MM.1S (cell line): ENCODE measurements at regions not wholly inside any gene's neighbourhood (a gene's known extent, or its start where the extent isn't known, plus 50 kb on each side); places are given as distances from the start of the nearest gene placed in this dataset.

ENCODE experiments used
- DNase-seq: peaks from one replicate; pipeline ENCODE4 v3.0.0-alpha.2; 2015
- H2AFZ ChIP-seq: fragments of 300-600 bp; sonication (generic); 2 replicates; pipeline ENCODE4 v1.6.0; 2016; ENCODE audit warnings: antibody characterized with exemption, low read length
- H3F3A ChIP-seq: fragments of 300-600 bp; sonication (generic); 2 replicates; pipeline ENCODE4 v1.6.1; 2016; ENCODE audit warnings: mild to moderate bottlenecking, antibody characterized with exemption, low read length, moderate library complexity, mixed read lengths; ENCODE audit not compliant: insufficient read depth
- H3K27ac ChIP-seq: fragments of 300-600 bp; sonication (generic); 2 replicates; pipeline ENCODE4 v1.5.1; 2016; ENCODE audit warnings: mild to moderate bottlenecking, low read length
- H3K27me3 ChIP-seq: fragments of 300-600 bp; sonication (generic); replicated peaks from 2 replicates; pipeline ENCODE4 v1.6.0; 2016; ENCODE audit warnings: low read length; ENCODE audit not compliant: insufficient read depth
- H3K36me3 ChIP-seq: fragments of 300-600 bp; sonication (generic); replicated peaks from 2 replicates; pipeline ENCODE4 v1.6.1; 2016; ENCODE audit warnings: mild to moderate bottlenecking, low read length, mixed read lengths; ENCODE audit not compliant: insufficient read depth
- H3K4me1 ChIP-seq: fragments of 300-600 bp; sonication (generic); 2 replicates; pipeline ENCODE4 v1.6.1; 2016; ENCODE audit warnings: low read length, mixed read lengths
- H3K4me2 ChIP-seq: fragments of 300-600 bp; sonication (generic); 2 replicates; pipeline ENCODE4 v1.6.0; 2016; ENCODE audit warnings: low read depth, low read length
- H3K4me3 ChIP-seq: fragments of 300-600 bp; sonication (generic); 2 replicates; pipeline ENCODE4 v1.5.1; 2016; ENCODE audit warnings: low read length, mixed read lengths
- H3K79me2 ChIP-seq: fragments of 300-600 bp; sonication (generic); 2 replicates; pipeline ENCODE4 v1.6.1; 2016; ENCODE audit warnings: mixed run types, low read length, mixed read lengths
- H3K9ac ChIP-seq: fragments of 300-600 bp; sonication (generic); 2 replicates; pipeline ENCODE4 v1.6.1; 2016; ENCODE audit warnings: low read length, mixed read lengths
- H3K9me2 ChIP-seq: fragments of 300-600 bp; sonication (generic); replicated peaks from 2 replicates; pipeline ENCODE4 v1.6.1; 2016; ENCODE audit warnings: mild to moderate bottlenecking, low read length, mixed read lengths; ENCODE audit not compliant: insufficient read depth
- H3K9me3 ChIP-seq: fragments of 300-600 bp; sonication (generic); replicated peaks from 2 replicates; pipeline ENCODE4 v1.6.1; 2016; ENCODE audit warnings: mild to moderate bottlenecking, low read length, mixed read lengths; ENCODE audit not compliant: insufficient read depth
- H4K20me1 ChIP-seq: fragments of 300-600 bp; sonication (generic); 2 replicates; pipeline ENCODE4 v1.6.1; 2016; ENCODE audit warnings: mild to moderate bottlenecking, low read length, moderate library complexity, mixed read lengths; ENCODE audit not compliant: insufficient read depth
- EZH2 ChIP-seq: fragments of 300-600 bp; sonication (generic); optimal IDR thresholded peaks from 2 replicates; pipeline ENCODE3; 2017; ENCODE audit warnings: low read depth, mild to moderate bottlenecking, antibody characterized with exemption, low read length, mixed read lengths
- EZH2phosphoT487 ChIP-seq: fragments of 300-600 bp; sonication (generic); IDR thresholded peaks from 2 replicates; pipeline ENCODE4 v1.6.1; 2018; ENCODE audit warnings: antibody characterized with exemption, low read length
- TF ChIP-seq, protein P1 (sequence below): fragments of 300-600 bp; sonication (generic); IDR thresholded peaks from 2 replicates; pipeline ENCODE4 v1.5.1; 2016; ENCODE audit warnings: antibody characterized with exemption, low read length, mixed read lengths

DNA sequence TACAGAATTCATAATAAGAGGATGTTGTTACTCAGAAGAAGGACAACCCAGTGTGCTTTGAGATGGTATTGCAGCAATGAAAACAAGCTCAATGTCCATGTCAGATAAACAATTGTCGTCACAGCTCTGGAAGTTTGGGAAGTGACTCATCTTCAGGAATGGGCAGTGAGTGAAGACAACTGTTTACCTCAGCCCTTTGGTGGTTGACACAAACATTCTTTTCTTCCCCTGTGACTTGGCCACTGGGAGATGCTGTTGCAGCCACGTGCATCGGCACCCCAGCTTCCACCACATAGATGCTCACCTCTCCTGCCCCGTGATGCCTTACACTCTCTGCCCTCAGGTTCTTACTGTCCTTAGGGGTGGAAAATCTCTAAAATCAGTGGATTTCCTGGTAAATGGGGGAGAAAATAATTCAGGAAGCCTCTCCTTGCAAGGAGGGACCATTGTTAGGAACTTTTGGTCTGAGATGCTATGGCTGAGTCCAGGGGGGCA lies 114.1 kb upstream of the GALNT15 start:
- no peak for TF ChIP-seq EZH2
- TF ChIP-seq EZH2phosphoT487 = no peak
- TF ChIP-seq, protein P1, sequence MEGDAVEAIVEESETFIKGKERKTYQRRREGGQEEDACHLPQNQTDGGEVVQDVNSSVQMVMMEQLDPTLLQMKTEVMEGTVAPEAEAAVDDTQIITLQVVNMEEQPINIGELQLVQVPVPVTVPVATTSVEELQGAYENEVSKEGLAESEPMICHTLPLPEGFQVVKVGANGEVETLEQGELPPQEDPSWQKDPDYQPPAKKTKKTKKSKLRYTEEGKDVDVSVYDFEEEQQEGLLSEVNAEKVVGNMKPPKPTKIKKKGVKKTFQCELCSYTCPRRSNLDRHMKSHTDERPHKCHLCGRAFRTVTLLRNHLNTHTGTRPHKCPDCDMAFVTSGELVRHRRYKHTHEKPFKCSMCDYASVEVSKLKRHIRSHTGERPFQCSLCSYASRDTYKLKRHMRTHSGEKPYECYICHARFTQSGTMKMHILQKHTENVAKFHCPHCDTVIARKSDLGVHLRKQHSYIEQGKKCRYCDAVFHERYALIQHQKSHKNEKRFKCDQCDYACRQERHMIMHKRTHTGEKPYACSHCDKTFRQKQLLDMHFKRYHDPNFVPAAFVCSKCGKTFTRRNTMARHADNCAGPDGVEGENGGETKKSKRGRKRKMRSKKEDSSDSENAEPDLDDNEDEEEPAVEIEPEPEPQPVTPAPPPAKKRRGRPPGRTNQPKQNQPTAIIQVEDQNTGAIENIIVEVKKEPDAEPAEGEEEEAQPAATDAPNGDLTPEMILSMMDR = no peak
- Histone ChIP-seq H4K20me1 (no peaks in the 10 kb centered on the region), H3K9me3 (no peaks in the 10 kb centered on the region), H3K9ac (no peak overlapping the region), H3F3A (no peaks in the 10 kb centered on the region), H3K27ac (no peak overlapping the region), H3K9me2 (no peaks in the 10 kb centered on the region), H3K4me3 (no peak overlapping the region), H2AFZ (no peak overlapping the region), H3K27me3 (no peaks in the 10 kb centered on the region), H3K4me2 (no peak overlapping the region), H3K4me1 (no peaks in the 10 kb centered on the region), H3K79me2 (no peaks in the 10 kb centered on the region), H3K36me3 (no peaks in the 10 kb centered on the region)
- DNase-seq = no peak

DNA sequence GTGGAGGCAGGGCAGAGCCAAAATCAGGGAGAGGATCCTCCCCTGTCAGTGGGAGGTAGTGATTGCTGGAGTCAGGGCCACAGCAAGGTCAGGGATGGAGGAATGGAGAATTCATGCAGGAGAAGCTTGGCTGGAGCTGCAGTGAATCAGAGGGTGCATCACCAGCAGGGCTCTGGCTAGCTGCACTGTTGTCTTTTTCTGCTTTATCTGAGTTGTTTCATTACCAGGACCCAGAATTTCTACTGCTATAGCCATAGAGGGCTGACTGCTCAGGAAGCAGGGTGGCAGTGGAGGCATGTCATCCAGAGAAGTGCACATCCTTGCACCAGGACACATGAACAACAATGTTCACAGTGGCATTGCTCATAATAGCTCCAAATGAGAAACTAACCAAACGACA lies 113.5 kb upstream of the GALNT15 start:
- H2AFZ ChIP-seq = no peak overlapping the region
- DNase-seq = no peak
- H3K27me3 ChIP-seq = no peaks in the 10 kb centered on the region
- no peak overlapping the region for H3K4me2 ChIP-seq
- no peaks in the 10 kb centered on the region for H3K4me1 ChIP-seq
- no peaks in the 10 kb centered on the region for H3K9me2 ChIP-seq
- H3K4me3 ChIP-seq = no peak overlapping the region
- no peak for TF ChIP-seq EZH2
- no peak for TF ChIP-seq EZH2phosphoT487
- TF ChIP-seq, protein P1 = no peak
- no peaks in the 10 kb centered on the region for H4K20me1 ChIP-seq
- no peaks in the 10 kb centered on the region for H3K36me3 ChIP-seq
- H3K27ac ChIP-seq = no peak overlapping the region
- H3F3A ChIP-seq = no peaks in the 10 kb centered on the region
- H3K9me3 ChIP-seq = no peaks in the 10 kb centered on the region
- H3K79me2 ChIP-seq = no peaks in the 10 kb centered on the region
- H3K9ac ChIP-seq = no peak overlapping the region

DNA sequence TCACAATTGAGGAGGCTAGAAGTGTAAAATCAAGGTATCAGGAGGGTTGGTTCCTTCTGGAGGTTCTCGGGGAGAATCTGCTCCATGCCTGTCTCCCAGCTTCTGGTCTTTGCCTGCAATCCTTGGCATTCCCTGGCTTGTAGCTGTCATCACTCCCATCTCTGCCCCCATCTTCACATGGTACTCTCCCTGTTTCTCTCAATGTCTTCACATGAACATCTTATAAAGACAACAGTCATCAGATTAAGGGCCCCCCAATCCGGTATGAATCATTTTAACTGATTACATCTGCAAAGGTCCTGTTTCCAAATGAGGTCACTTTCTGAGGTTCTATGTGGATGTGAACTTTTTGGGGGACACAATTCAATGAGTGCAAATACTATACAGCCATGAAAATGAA lies 113.0 kb upstream of the GALNT15 start:
- Histone ChIP-seq H3K36me3 (no peaks in the 10 kb centered on the region), H3K79me2 (no peaks in the 10 kb centered on the region), H3K9me3 (no peaks in the 10 kb centered on the region), H3K27me3 (no peaks in the 10 kb centered on the region), H3K27ac (no peak overlapping the region), H2AFZ (no peak overlapping the region), H3K4me1 (no peaks in the 10 kb centered on the region), H3K4me3 (no peak overlapping the region), H4K20me1 (no peaks in the 10 kb centered on the region), H3K4me2 (no peak overlapping the region), H3K9ac (no peak overlapping the region), H3K9me2 (no peaks in the 10 kb centered on the region), H3F3A (no peaks in the 10 kb centered on the region)
- DNase-seq = no peak
- TF ChIP-seq EZH2 = no peak

- Histone ChIP-seq H4K20me1 (no peaks in the 10 kb centered on the region), H3K4me2 (no peak overlapping the region), H3F3A (no peaks in the 10 kb centered on the region), H3K4me3 (no peak overlapping the region), H3K79me2 (no peaks in the 10 kb centered on the region), H2AFZ (no peak overlapping the region), H3K36me3 (no peaks in the 10 kb centered on the region), H3K9me2 (no peaks in the 10 kb centered on the region), H3K4me1 (no peaks in the 10 kb centered on the region), H3K27ac (no peak overlapping the region), H3K9ac (no peak overlapping the region), H3K9me3 (no peaks in the 10 kb centered on the region), H3K27me3 (no peaks in the 10 kb centered on the region)
- TF ChIP-seq, protein P1 = no peak
- TF ChIP-seq EZH2phosphoT487 = no peak
- no peak for TF ChIP-seq EZH2
- DNase-seq = no peak
Observed at GRCh38 chr3:16063603-16064002, 110.9 kb upstream of the GALNT15 start.
